Neuron (in vitro differentiated cells): ENCODE measurements at regions not wholly inside any gene's neighbourhood (a gene's known extent, or its start where the extent isn't known, plus 50 kb on each side); places are given as distances from the start of the nearest gene placed in this dataset.
"Not testable (repeated sequence)": the region's sequence is repeated elsewhere in the genome, so short reads cannot be mapped to it uniquely, and the experiment has no call there.

Experiments used
- H2AFZ ChIP-seq: one replicate; pipeline ENCODE4 v1.6.1; 2013; ENCODE audit warnings: low read depth, mild to moderate bottlenecking, inconsistent platforms, low read length, moderate library complexity
- H3K27me3 ChIP-seq: one replicate; pipeline ENCODE4 v1.6.1; 2013; ENCODE audit warnings: low read length; ENCODE audit not compliant: insufficient read depth
- H3K36me3 ChIP-seq: one replicate; pipeline ENCODE4 v1.6.1; 2013; ENCODE audit warnings: low read length; ENCODE audit not compliant: insufficient read depth
- H3K4me1 ChIP-seq: one replicate; pipeline ENCODE4 v1.6.1; 2013; ENCODE audit warnings: low read length; ENCODE audit not compliant: insufficient read depth
- H3K4me3 ChIP-seq: 2 replicates; pipeline ENCODE4 v1.5.1; 2013; ENCODE audit warnings: mild to moderate bottlenecking, low read length, moderate library complexity
- H3K9me3 ChIP-seq: one replicate; pipeline ENCODE4 v1.6.1; 2013; ENCODE audit warnings: low read length

DNA sequence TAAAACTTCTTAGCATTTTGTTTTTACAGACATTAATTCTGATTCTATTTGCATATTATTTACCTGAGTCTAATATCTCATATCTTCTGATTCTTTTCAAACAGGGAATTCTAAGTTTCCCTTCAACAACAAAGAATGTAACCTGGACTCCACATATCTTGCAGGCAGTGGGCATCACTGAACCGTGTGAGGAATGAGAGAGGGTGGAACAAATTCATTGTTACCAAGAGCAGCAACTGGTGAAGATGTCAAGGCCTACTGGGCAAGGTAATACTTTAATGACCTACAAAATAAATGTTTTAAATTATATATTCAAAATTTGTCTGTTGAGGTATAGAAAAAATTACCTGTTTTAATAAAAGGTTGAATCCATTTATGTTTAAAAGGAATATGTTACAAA is 455.3 kb upstream of the TUSC1 start:
- H3K4me1 ChIP-seq, result no peaks in the 10 kb centered on the region
- no peak overlapping the region for H2AFZ ChIP-seq
- no peaks in the 10 kb centered on the region for H3K36me3 ChIP-seq
- H3K27me3 ChIP-seq, result no peaks in the 10 kb centered on the region
- no peak overlapping the region for H3K4me3 ChIP-seq
- no peaks in the 10 kb centered on the region for H3K9me3 ChIP-seq

- Histone ChIP-seq H3K36me3 (no peaks in the 10 kb centered on the region), H3K4me3 (no peak overlapping the region), H3K9me3 (no peaks in the 10 kb centered on the region), H3K4me1 (no peaks in the 10 kb centered on the region), H3K27me3 (no peaks in the 10 kb centered on the region), H2AFZ (no peak overlapping the region)
Observed at GRCh38 chr9:26132746-26133312, 454.6 kb upstream of the TUSC1 start.

GRCh38 chr9:26131886-26132285 is 453.6 kb upstream of the TUSC1 start:
- Histone ChIP-seq H3K9me3 (no peaks in the 10 kb centered on the region), H3K36me3 (no peaks in the 10 kb centered on the region), H3K4me3 (no peak overlapping the region), H3K27me3 (no peaks in the 10 kb centered on the region), H2AFZ (no peak overlapping the region), H3K4me1 (no peaks in the 10 kb centered on the region)

DNA sequence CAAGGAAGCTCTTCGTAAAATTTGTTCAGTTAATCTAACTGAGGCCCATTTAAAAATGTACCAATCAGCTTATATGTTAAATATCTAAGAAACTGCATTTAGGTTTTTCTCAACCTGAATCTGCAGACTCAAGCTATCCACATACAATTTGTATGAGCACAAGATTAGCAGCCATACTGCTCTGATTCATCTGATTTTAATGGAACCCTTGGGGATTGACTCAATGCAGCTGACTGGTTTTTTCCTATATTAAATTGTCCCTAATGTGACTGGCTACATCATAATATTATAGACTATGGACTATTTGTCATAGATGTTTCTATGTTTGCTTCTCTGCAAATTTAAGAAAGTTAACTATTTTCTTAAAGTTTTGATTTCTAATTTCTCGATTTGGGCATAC is 451.0 kb upstream of the TUSC1 start:
- no peak overlapping the region for H2AFZ ChIP-seq
- no peak overlapping the region for H3K4me3 ChIP-seq
- H3K9me3 ChIP-seq, result no peaks in the 10 kb centered on the region
- H3K4me1 ChIP-seq, result no peaks in the 10 kb centered on the region
- H3K36me3 ChIP-seq, result no peaks in the 10 kb centered on the region
- no peaks in the 10 kb centered on the region for H3K27me3 ChIP-seq

GRCh38 chr9:26125693-26126092 is 447.4 kb upstream of the TUSC1 start:
- no peaks in the 10 kb centered on the region for H3K27me3 ChIP-seq
- H3K9me3 ChIP-seq, result no peaks in the 10 kb centered on the region
- H3K4me3 ChIP-seq, result no peak overlapping the region
- no peak overlapping the region for H2AFZ ChIP-seq
- no peaks in the 10 kb centered on the region for H3K4me1 ChIP-seq
- no peaks in the 10 kb centered on the region for H3K36me3 ChIP-seq

DNA sequence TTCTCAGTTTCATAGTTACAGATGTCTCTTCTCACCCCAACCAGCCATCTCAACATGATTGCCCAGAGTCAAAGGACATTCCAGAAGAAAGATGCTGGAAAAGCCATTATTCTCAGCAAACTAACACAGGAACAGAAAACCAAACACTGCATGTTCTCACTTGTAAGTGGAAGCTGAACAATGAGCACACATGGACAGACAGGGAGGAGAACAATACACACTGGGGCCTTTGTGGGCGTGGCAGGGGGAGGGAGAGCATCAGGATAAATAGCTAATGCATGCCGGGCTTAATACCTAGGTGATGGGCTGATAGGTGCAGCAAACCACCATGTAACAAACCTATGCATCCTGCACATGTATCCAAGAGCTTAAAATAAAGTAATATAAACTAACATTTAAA is 437.8 kb upstream of the TUSC1 start:
- not testable (repeated sequence) for H3K9me3 ChIP-seq, H3K4me3 ChIP-seq, H2AFZ ChIP-seq, H3K27me3 ChIP-seq, H3K36me3 ChIP-seq, H3K4me1 ChIP-seq

- no peak overlapping the region for H3K4me3 ChIP-seq
- no peaks in the 10 kb centered on the region for H3K9me3 ChIP-seq
- H2AFZ ChIP-seq, result no peak overlapping the region
- no peaks in the 10 kb centered on the region for H3K4me1 ChIP-seq
- no peaks in the 10 kb centered on the region for H3K27me3 ChIP-seq
- H3K36me3 ChIP-seq, result no peaks in the 10 kb centered on the region
Observed at GRCh38 chr9:26112724-26113123, 434.5 kb upstream of the TUSC1 start.

DNA sequence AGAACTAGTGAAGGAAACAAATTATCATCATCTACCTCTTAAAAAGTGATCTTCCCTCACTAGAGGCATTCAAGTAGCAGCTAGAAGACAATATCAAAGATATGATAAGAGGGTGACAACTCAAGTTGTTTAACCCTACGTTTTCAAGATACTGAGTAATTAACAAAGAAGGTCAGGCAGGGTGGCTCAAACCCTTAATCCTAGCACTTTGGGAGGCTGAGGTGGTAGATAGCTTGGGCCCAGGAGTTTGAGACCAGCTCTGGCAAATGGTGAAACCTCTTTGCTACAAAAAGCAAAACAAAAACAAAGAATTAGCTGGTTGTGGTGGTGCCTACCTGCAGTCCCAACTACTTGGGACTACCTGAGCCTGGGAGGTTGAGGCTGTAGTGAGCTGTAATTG is 408.2 kb upstream of the TUSC1 start:
- Histone ChIP-seq H3K9me3 (no peaks in the 10 kb centered on the region), H3K27me3 (no peaks in the 10 kb centered on the region), H3K4me1 (no peaks in the 10 kb centered on the region), H2AFZ (no peak overlapping the region), H3K36me3 (no peaks in the 10 kb centered on the region), H3K4me3 (no peak overlapping the region)

DNA sequence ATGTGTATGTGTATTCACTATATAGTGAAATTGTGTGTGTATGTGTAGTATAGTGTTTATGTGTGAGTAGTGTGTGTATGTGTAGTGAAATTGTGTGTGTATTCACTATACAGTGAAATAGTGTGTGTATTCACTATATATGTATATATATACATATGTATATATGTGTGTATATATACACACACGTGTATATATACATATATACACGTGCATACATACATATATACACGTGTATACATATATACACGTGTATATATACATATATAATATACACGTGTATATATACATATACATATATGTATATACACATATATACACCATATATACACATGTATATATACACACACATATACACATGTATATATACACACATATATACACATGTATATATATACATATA is 403.6 kb upstream of the TUSC1 start:
- H3K4me3 ChIP-seq, result no peak overlapping the region
- H2AFZ ChIP-seq, result no peak overlapping the region
- no peaks in the 10 kb centered on the region for H3K4me1 ChIP-seq
- H3K36me3 ChIP-seq, result no peaks in the 10 kb centered on the region
- no peaks in the 10 kb centered on the region for H3K9me3 ChIP-seq
- H3K27me3 ChIP-seq, result no peaks in the 10 kb centered on the region

- Histone ChIP-seq H2AFZ (no peak overlapping the region), H3K27me3 (no peaks in the 10 kb centered on the region), H3K9me3 (no peaks in the 10 kb centered on the region), H3K36me3 (no peaks in the 10 kb centered on the region), H3K4me3 (no peak overlapping the region), H3K4me1 (no peaks in the 10 kb centered on the region)
Observed at GRCh38 chr9:26078706-26079105, 400.5 kb upstream of the TUSC1 start.

- no peak overlapping the region for H2AFZ ChIP-seq
- H3K4me1 ChIP-seq, result no peaks in the 10 kb centered on the region
- H3K36me3 ChIP-seq, result no peaks in the 10 kb centered on the region
- H3K9me3 ChIP-seq, result no peaks in the 10 kb centered on the region
- H3K27me3 ChIP-seq, result no peaks in the 10 kb centered on the region
- H3K4me3 ChIP-seq, result no peak overlapping the region
Observed at GRCh38 chr9:26077860-26078259, 399.6 kb upstream of the TUSC1 start.

- Histone ChIP-seq H3K4me3 (no peak overlapping the region), H3K4me1 (no peaks in the 10 kb centered on the region), H3K27me3 (no peaks in the 10 kb centered on the region)
Observed at GRCh38 chr9:26067608-26068007, 389.4 kb upstream of the TUSC1 start.

DNA sequence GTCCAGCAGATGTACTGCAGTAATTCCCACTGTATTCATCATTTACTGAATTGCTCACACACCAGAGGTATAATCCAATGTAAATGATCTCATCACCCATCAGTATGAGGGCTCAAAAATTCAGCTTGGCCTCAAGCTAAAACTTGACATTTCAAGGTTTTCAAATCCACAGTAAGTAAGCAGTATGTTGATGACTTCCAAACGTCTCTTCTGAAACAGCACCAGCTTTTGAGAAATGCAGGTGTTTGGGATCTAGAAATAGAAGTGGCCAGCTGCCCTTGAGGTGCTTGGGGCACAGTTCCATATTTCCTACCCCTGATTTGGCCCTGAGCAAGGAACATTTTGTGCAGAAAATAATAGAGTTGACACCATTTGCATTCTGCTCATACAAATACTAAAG is 388.0 kb upstream of the TUSC1 start:
- H3K36me3 ChIP-seq, result no peaks in the 10 kb centered on the region
- H2AFZ ChIP-seq, result no peak overlapping the region
- H3K4me1 ChIP-seq, result no peaks in the 10 kb centered on the region
- no peaks in the 10 kb centered on the region for H3K9me3 ChIP-seq
- no peaks in the 10 kb centered on the region for H3K27me3 ChIP-seq
- no peak overlapping the region for H3K4me3 ChIP-seq

More at GRCh38 chr9:26067608-26068007, 389.4 kb upstream of the TUSC1 start:
- Histone ChIP-seq H2AFZ (no peak overlapping the region), H3K36me3 (no peaks in the 10 kb centered on the region), H3K9me3 (no peaks in the 10 kb centered on the region)

DNA sequence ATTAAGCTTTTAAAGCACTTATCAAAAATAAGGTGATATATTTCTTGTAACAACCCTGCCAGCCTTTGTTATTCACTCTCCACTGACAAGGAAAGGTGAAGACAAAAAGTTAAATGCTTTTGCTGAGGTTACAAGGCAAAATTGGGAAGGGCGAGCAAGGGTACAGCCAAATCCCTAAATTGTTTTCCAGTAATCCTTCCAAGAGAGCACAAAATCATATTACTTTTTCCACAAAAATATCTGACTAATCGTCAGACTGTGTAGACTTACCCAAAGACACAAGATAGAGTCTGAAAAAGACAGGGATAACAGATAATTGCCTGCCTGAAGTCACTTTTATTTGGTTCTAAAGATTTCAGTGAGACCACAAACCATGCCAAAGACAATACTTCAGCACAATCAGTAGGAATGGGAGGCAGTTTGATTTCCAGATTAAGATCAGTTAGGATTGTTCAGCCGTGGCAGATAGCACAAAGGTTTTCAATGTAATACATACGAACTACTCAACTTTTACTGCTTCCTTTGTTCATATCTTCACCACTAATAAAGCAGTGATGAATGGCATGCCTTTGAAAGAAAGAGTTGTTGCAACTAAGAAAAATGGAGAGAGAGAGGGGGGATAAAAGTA is 383.8 kb upstream of the TUSC1 start:
- H3K27me3 ChIP-seq, result no peaks in the 10 kb centered on the region
- no peak overlapping the region for H2AFZ ChIP-seq
- H3K36me3 ChIP-seq, result no peaks in the 10 kb centered on the region
- H3K4me1 ChIP-seq, result no peaks in the 10 kb centered on the region
- H3K4me3 ChIP-seq, result no peak overlapping the region
- no peaks in the 10 kb centered on the region for H3K9me3 ChIP-seq
